ENCODE measurements at regions not wholly inside any gene's neighbourhood (a gene's known extent, or its start where the extent isn't known, plus 50 kb on each side); places are given as distances from the start of the nearest gene placed in this dataset.

- intact Hi-C loops (cut with DNase I): no loop called here
- WGBS, 2 donors: 63% methylated on average over 1 of the region's 1 CpG; no CpG with 5 or more reads in 1 of the 2 donors
- no peak overlapping the region for H3K27ac ChIP-seq
- H3K4me3 ChIP-seq: no peak overlapping the region
- H3K9me3 ChIP-seq: no peaks in the 10 kb centered on the region
- DNase-seq (no peak), ATAC-seq (no peak)
- H3K27me3 ChIP-seq: no peaks in the 10 kb centered on the region
- H3K36me3 ChIP-seq (replicated peaks in 1 of 2; ENCODE audit: insufficient read depth in 1 of 2, low read depth in 2 of 2): no peaks in the 10 kb centered on the region
- no peaks in the 10 kb centered on the region for H3K4me1 ChIP-seq
- TF ChIP-seq POLR2A (IDR thresholded peaks at IDR 0.05) (no peak), CTCF (IDR thresholded peaks at IDR 0.05) (no peak)
Observed at GRCh38 chr9:11158063-11158462, 545.3 kb upstream of the PTPRD start.

- Histone ChIP-seq H3K27me3 (no peaks in the 10 kb centered on the region), H3K4me1 (no peaks in the 10 kb centered on the region), H3K9me3 (no peaks in the 10 kb centered on the region), H3K4me3 (no peak overlapping the region), H3K27ac (no peak overlapping the region), H3K36me3 (replicated peaks in 1 of 2; ENCODE audit: insufficient read depth in 1 of 2, low read depth in 2 of 2) (no peaks in the 10 kb centered on the region)
- ATAC-seq (no peak), DNase-seq (no peak)
- intact Hi-C loops (cut with DNase I): no loop called here
- TF ChIP-seq CTCF (IDR thresholded peaks at IDR 0.05) (no peak), POLR2A (IDR thresholded peaks at IDR 0.05) (no peak)
Observed at GRCh38 chr9:11158676-11159075, 545.9 kb upstream of the PTPRD start.

GRCh38 chr9:11159318-11159862 lies 546.6 kb upstream of the PTPRD start:
- H3K27ac ChIP-seq: no peak overlapping the region
- WGBS, 2 donors: 57 to 63% methylated on average over 1 of the region's 1 CpG
- intact Hi-C loops (cut with DNase I): no loop called here

GRCh38 chr9:11163843-11164242 lies 551.0 kb upstream of the PTPRD start:
- 78 to 87% methylated on average over 2 of the region's 2 CpGs for WGBS, 2 donors
- no peak for DNase-seq
- no peak overlapping the region for H3K27ac ChIP-seq
- intact Hi-C loops (cut with DNase I): no loop called here
- H3K9me3 ChIP-seq: no peaks in the 10 kb centered on the region
- H3K27me3 ChIP-seq: no peaks in the 10 kb centered on the region
- ATAC-seq: no peak
- no peaks in the 10 kb centered on the region for H3K4me1 ChIP-seq
- no peak for TF ChIP-seq POLR2A (IDR thresholded peaks at IDR 0.05)
- no peak for TF ChIP-seq CTCF (IDR thresholded peaks at IDR 0.05)
- no peak overlapping the region for H3K4me3 ChIP-seq
- H3K36me3 ChIP-seq (replicated peaks in 1 of 2; ENCODE audit: insufficient read depth in 1 of 2, low read depth in 2 of 2): no peaks in the 10 kb centered on the region

More at GRCh38 chr9:11159318-11159862, 546.6 kb upstream of the PTPRD start:
- TF ChIP-seq CTCF (IDR thresholded peaks at IDR 0.05) (no peak), POLR2A (IDR thresholded peaks at IDR 0.05) (no peak)
- Histone ChIP-seq H3K9me3 (no peaks in the 10 kb centered on the region), H3K27me3 (no peaks in the 10 kb centered on the region), H3K36me3 (replicated peaks in 1 of 2; ENCODE audit: insufficient read depth in 1 of 2, low read depth in 2 of 2) (no peaks in the 10 kb centered on the region), H3K4me3 (no peak overlapping the region), H3K4me1 (no peaks in the 10 kb centered on the region)
- ATAC-seq: no peak
- no peak for DNase-seq

- intact Hi-C loops (cut with DNase I): no loop called here
- no peaks in the 10 kb centered on the region for H3K4me1 ChIP-seq
- 83 to 94% methylated on average over 2 of the region's 2 CpGs for WGBS, 2 donors
- TF ChIP-seq CTCF (IDR thresholded peaks at IDR 0.05) (no peak), POLR2A (IDR thresholded peaks at IDR 0.05) (no peak)
- no peaks in the 10 kb centered on the region for H3K36me3 ChIP-seq (replicated peaks in 1 of 2; ENCODE audit: insufficient read depth in 1 of 2, low read depth in 2 of 2)
- no peaks in the 10 kb centered on the region for H3K27me3 ChIP-seq
- no peak overlapping the region for H3K27ac ChIP-seq
- no peak for ATAC-seq
- no peak overlapping the region for H3K4me3 ChIP-seq
- no peaks in the 10 kb centered on the region for H3K9me3 ChIP-seq
- no peak for DNase-seq
Observed at GRCh38 chr9:11182001-11182400, 569.2 kb upstream of the PTPRD start.

Measured in body of pancreas (tissue), 4 donors.